Large intestine (tissue), 3 donors: ENCODE measurements at regions not wholly inside any gene's neighbourhood (a gene's known extent, or its start where the extent isn't known, plus 50 kb on each side); places are given as distances from the start of the nearest gene placed in this dataset.

Source experiments
- DNase-seq, 2 donors: peaks; one replicate each; pipeline versions ENCODE4 v3.0.0 to v3.0.0-alpha.2; 2013
- H3K27ac ChIP-seq: one replicate; pipeline ENCODE4 v1.5.1; 2013; ENCODE audit warnings: low read length
- H3K27me3 ChIP-seq: 2 replicates; pipeline ENCODE4 v1.6.1; 2013; ENCODE audit warnings: low read length; ENCODE audit not compliant: control insufficient read depth, insufficient read depth
- H3K36me3 ChIP-seq: 2 replicates; pipeline ENCODE4 v1.6.1; 2013; ENCODE audit warnings: low read length; ENCODE audit not compliant: control insufficient read depth, insufficient read depth
- H3K4me1 ChIP-seq: one replicate; pipeline ENCODE4 v1.6.1; 2013; ENCODE audit warnings: low read length; ENCODE audit not compliant: control insufficient read depth, insufficient read depth
- H3K4me3 ChIP-seq: one replicate; pipeline ENCODE4 v1.5.1; 2013; ENCODE audit warnings: low read length
- H3K9me3 ChIP-seq: one replicate; pipeline ENCODE4 v1.6.1; 2013; ENCODE audit warnings: mild to moderate bottlenecking, low read depth, low read length, moderate library complexity; ENCODE audit not compliant: control insufficient read depth
- WGBS: methylation state at CpG from one replicate; pipeline ENCODE4 v1.1.5; 2013; ENCODE audit warnings: low lambda C conversion rate; ENCODE audit not compliant: insufficient coverage; 5-methylcytosine and 5-hydroxymethylcytosine counted together

DNA sequence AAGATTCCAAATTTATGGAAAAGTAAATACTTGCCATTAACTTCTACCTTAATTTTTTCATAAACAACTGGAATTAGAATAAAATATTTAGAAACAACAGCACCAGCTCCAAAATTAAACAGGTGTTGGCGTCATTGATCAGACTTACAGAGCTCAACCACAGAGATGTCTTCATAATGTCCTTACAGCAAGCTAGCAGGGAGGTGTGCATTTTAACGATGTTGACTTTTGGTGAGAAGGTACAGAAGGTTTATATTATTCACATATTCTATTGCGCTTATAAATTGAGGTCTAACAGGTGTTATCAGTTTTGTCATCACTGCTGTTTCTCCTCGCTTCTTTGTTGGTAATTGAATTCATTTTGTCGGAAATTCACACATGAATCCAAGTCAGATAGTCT is 226.2 kb upstream of the CA10 start:
- no peak for DNase-seq
- no peaks in the 10 kb centered on the region for H3K4me1 ChIP-seq
- 78% methylated on average over 4 of the region's 5 CpGs for WGBS
- H3K27me3 ChIP-seq: no peaks in the 10 kb centered on the region
- H3K36me3 ChIP-seq: no peaks in the 10 kb centered on the region
- H3K27ac ChIP-seq: no peak overlapping the region
- no peak overlapping the region for H3K4me3 ChIP-seq
- no peaks in the 10 kb centered on the region for H3K9me3 ChIP-seq

DNA sequence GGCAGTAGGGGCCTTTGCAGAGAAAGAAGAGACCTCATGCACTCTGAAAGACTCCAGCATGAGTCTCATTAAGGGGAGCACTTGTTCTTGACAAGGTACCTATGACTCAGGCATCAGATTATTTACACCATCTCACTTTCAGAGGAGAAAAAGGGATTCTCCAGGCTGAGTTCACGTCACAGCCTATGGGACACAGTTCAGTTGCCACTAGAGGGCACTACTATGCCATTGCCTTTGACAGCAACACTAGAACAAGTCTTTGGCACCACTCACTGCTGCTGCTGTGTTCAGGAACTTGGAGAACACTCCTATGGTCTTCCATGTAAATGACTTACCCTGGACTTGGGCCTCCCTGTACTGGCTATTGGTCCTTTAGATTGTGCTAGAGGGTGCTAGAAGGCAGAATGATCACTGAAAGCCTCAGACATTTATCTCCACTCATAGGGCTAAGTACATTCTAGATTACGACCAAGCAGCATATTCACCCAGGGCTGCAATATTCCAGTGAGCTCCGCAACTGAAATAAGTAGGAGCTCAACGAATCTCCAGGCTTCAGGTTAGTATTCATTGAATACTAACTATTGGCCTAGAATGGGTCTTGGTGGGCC is 225.1 kb upstream of the CA10 start:
- Histone ChIP-seq H3K4me3 (no peak overlapping the region), H3K36me3 (no peaks in the 10 kb centered on the region), H3K4me1 (no peaks in the 10 kb centered on the region), H3K27ac (no peak overlapping the region), H3K27me3 (no peaks in the 10 kb centered on the region), H3K9me3 (no peaks in the 10 kb centered on the region)
- DNase-seq: peak; percentile 25 to 43
- no CpG with 5 or more reads among the region's 4 CpGs for WGBS

DNA sequence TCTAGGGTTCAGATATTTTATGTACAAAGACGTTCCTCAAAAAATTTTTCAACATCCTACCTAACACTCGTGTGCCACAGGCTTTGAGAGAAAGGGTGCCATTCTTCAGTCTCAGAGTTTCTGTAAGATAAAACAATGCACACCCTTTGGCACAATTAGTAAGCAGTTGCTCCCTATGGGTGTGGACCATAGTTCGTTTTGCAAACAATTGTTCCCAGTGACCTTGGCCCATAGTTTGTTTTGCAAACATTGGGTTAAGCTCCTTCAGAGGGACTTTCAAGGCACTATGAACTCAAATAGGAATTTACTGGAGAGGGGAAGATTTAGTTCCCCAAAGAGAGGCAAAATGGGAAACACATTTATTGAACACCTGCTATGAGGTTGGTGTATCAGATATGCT is 220.3 kb upstream of the CA10 start:
- 83% methylated on average over 1 of the region's 3 CpGs for WGBS
- DNase-seq: no peak
- H3K36me3 ChIP-seq: no peaks in the 10 kb centered on the region

DNA sequence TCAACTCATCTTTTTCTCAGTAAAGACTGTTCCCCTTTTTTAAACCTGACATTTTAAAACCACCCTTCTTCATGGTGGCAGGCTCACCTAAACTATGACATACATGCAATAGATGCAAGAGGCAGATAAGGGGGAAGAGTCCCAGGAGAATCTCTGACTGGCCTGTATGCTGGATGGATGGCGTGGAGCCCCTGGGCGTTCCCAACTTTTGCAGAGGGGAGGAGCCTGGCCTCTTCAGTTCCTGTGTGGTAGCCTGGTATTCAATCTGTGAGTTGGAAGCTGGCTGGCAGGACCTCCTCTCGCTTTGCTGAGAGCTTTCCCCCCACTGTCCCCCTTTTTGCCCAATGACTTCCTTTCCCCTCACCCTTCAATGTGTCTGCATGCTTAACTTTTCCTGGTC is 217.6 kb upstream of the CA10 start:
- Histone ChIP-seq H3K4me1 (no peaks in the 10 kb centered on the region), H3K36me3 (no peaks in the 10 kb centered on the region), H3K9me3 (no peaks in the 10 kb centered on the region), H3K27me3 (no peaks in the 10 kb centered on the region), H3K27ac (no peak overlapping the region), H3K4me3 (no peak overlapping the region)
- no CpG with 5 or more reads among the region's 3 CpGs for WGBS
- no peak for DNase-seq

More for the DNA sequence above, 220.3 kb upstream of the CA10 start:
- Histone ChIP-seq H3K4me3 (no peak overlapping the region), H3K27ac (no peak overlapping the region), H3K4me1 (no peaks in the 10 kb centered on the region), H3K27me3 (no peaks in the 10 kb centered on the region), H3K9me3 (no peaks in the 10 kb centered on the region)

DNA sequence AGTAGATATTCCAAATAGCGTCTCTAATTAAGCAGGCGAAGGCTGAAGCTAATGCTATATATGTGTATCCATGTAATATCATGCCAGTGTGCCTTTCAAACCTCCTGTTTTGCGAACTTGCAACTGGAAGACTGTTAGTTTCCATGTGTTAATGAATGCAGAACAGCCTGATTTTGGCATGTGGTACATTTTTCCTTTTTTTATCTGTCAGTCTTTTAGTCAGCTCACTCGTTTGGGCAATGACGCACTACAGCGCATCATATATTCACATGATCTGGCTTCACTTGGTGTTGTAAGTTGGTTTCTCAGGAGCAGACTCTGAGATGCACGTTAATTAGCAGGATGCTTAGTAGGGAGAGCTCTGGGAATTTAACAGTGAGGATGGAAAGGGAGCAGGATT is 210.4 kb upstream of the CA10 start:
- DNase-seq: no peak
- no peaks in the 10 kb centered on the region for H3K4me1 ChIP-seq
- no peak overlapping the region for H3K27ac ChIP-seq
- no CpG with 5 or more reads among the region's 7 CpGs for WGBS
- no peaks in the 10 kb centered on the region for H3K27me3 ChIP-seq
- H3K36me3 ChIP-seq: no peaks in the 10 kb centered on the region
- H3K4me3 ChIP-seq: no peak overlapping the region
- no peaks in the 10 kb centered on the region for H3K9me3 ChIP-seq

DNA sequence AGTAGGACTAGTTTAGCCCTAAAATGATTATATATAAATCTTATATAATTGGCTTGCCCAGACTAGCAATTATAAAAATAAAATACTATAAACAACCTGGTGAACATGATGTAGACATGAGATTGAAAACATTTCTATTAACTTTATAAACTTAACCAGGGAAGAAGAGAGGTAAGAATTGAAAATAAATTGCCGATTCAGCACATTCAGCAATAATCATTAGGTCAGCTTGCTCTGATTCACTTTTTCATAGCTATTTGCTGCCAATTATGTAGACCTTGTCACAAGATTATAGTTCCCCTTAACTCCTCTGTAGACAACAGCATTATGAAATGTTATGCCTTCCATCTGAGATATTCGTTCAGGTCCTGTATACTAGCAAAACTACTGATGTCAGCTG is 199.3 kb upstream of the CA10 start:
- H3K4me1 ChIP-seq: no peaks in the 10 kb centered on the region
- H3K9me3 ChIP-seq: no peaks in the 10 kb centered on the region
- H3K36me3 ChIP-seq: no peaks in the 10 kb centered on the region
- H3K4me3 ChIP-seq: no peak overlapping the region
- no CpG with 5 or more reads among the region's 2 CpGs for WGBS
- no peaks in the 10 kb centered on the region for H3K27me3 ChIP-seq
- H3K27ac ChIP-seq: no peak overlapping the region
- no peak for DNase-seq

DNA sequence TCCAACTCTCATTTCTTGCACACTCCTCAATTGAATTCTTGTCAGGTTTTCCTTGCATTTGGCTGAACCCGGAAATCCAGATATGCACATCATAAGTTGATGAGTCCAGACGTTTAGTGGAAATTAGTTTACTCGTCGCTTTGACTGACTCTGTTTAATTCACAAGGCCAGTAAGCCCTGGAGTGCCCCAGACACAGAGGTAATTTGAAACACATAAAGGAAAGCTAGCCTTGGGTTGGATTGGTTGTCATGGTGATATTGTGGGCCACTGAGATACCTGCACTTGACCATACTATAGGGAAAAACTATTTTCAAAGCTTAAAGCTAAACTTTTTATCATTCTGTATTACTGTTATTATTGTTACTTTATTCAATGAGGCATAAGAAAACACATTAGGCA is 178.3 kb upstream of the CA10 start:
- no CpG with 5 or more reads among the region's 4 CpGs for WGBS
- no peaks in the 10 kb centered on the region for H3K4me1 ChIP-seq
- no peaks in the 10 kb centered on the region for H3K27me3 ChIP-seq
- no peak for DNase-seq
- no peak overlapping the region for H3K27ac ChIP-seq
- no peaks in the 10 kb centered on the region for H3K9me3 ChIP-seq
- H3K36me3 ChIP-seq: no peaks in the 10 kb centered on the region
- H3K4me3 ChIP-seq: no peak overlapping the region

DNA sequence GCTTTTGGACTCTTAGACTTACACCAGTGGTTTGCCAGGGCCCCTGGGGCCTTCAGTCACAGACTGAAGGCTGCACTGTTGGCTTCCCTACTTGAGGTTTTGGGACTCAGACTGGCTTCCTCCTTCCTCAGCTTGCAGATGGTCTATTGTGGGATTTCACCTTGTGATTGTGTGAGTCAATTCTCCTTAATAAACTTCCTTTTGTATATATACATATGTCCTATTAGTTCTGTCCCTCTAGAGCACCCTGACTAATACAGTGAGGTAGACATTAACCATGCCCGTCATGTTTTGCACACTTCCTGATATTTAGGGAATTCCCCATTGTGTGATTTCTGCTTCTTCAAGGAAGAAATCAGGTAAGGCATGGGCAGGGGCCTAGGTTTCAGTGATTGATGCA is 147.8 kb upstream of the CA10 start:
- no peak for DNase-seq
- Histone ChIP-seq H3K27me3 (no peaks in the 10 kb centered on the region), H3K36me3 (no peaks in the 10 kb centered on the region), H3K9me3 (no peaks in the 10 kb centered on the region), H3K4me3 (no peak overlapping the region), H3K4me1 (no peaks in the 10 kb centered on the region), H3K27ac (no peak overlapping the region)
- WGBS: no CpG with 5 or more reads among the region's 1 CpG

DNA sequence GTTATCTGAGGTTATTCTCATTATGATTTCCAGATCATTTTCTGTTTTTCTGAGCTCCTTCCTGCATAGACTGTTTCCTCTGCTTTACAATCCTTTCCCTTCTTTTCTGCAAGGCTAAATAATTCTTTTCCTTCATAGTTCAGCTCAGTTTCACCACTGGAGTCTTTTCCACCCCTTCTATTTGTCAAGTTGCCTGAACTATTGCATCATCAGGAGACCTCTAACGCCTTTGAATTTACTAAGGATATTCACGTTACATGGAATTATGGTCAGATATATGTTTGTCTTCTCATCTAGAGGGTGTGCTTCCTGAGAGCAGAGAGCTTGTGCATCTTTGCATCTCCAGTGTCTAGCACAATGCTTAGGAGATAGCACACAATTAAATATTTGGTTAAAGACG is 140.4 kb upstream of the CA10 start:
- Histone ChIP-seq H3K27me3 (no peaks in the 10 kb centered on the region), H3K36me3 (no peaks in the 10 kb centered on the region), H3K27ac (no peak overlapping the region), H3K4me1 (no peaks in the 10 kb centered on the region), H3K4me3 (no peak overlapping the region), H3K9me3 (no peaks in the 10 kb centered on the region)
- no CpG with 5 or more reads among the region's 3 CpGs for WGBS
- no peak for DNase-seq

DNA sequence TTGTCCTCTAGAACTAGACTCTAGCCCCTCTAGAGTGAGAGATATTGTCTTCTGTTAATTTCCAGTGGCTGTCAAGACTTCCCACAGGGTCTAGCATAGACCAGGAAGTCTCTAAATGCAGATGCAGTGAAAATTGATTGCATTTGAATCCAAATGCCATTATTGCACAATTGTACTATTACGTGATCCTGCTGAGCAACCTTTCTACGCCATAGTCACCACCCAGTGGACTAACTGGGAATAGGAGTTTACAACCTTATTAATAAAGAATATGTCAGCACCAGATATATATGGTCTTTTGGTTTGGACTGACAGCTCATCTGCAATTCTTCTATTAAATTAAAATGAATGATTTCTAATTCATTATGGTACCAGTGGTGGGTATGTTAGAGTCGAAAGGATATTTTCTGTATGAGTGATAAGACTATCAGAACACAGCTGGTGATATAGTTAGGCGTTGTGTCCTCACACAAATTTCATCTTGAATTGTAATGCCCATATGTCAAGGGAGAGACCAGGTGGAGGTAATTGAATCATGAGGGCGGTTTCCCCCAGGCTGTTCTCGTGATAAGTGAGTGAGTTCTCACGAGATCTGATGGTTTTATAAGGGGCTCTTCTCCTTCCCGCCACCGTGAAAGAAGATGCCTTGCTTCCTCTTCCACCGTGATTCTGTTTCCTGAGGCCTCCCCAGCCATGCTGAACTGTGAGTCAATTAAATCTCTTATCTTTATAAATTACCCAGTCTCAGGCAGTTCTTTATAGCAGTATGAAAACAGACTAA is 138.9 kb upstream of the CA10 start:
- WGBS: 69% methylated on average over 3 of the region's 10 CpGs
- DNase-seq: no peak
- Histone ChIP-seq H3K9me3 (no peaks in the 10 kb centered on the region), H3K27me3 (no peaks in the 10 kb centered on the region), H3K27ac (no peak overlapping the region), H3K4me3 (no peak overlapping the region), H3K36me3 (no peaks in the 10 kb centered on the region), H3K4me1 (no peaks in the 10 kb centered on the region)

DNA sequence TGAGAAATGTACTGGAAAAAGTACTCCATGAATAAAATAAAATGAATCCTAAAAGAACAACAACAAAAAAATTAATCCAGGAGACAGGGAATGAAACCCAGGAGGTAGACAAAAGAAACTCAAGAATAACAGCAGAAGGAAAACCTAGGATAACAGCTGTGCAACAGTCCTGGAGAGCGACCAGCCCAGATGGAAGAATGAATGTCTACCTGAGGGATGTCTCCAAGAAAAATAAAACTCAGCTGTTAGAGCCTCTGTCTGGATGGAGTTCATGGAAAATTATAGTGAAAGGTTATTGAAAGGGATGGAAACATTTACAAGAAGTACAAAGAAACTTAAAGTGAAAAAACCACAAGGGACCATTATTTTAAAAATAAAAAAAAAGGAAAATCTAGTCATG is 135.8 kb upstream of the CA10 start:
- Histone ChIP-seq H3K27ac (no peak overlapping the region), H3K27me3 (no peaks in the 10 kb centered on the region), H3K9me3 (no peaks in the 10 kb centered on the region), H3K4me1 (no peaks in the 10 kb centered on the region), H3K36me3 (no peaks in the 10 kb centered on the region), H3K4me3 (no peak overlapping the region)
- WGBS: 100% methylated on average over 1 of the region's 1 CpG
- no peak for DNase-seq
